ENCODE measurements at regions not wholly inside any gene's neighbourhood (a gene's known extent, or its start where the extent isn't known, plus 50 kb on each side); places are given as distances from the start of the nearest gene placed in this dataset.

- Mint-ChIP-seq H3K27ac (no peak overlapping the region), H3K9me3 (no peaks in the 10 kb centered on the region), H3K4me1 (ENCODE audit: low read depth) (peaks cover 27% of the 10 kb centered on the region), H3K36me3 (ENCODE audit: low read depth) (no peaks in the 10 kb centered on the region), H3K4me3 (no peak overlapping the region), H3K27me3 (ENCODE audit: insufficient read depth) (peaks cover 9% of the 10 kb centered on the region)
- no peak for DNase-seq
- TF ChIP-seq CTCF (IDR thresholded peaks at IDR 0.05), result no peak
Measured at GRCh38 chr7:112395411-112395810, 54.8 kb upstream of the IFRD1 start.

GRCh38 chr7:112395893-112396292 lies 54.4 kb upstream of the IFRD1 start:
- no peaks in the 10 kb centered on the region for H3K36me3 Mint-ChIP-seq (ENCODE audit: low read depth)
- H3K27ac Mint-ChIP-seq, result no peak overlapping the region
- no peak for DNase-seq
- H3K27me3 Mint-ChIP-seq (ENCODE audit: insufficient read depth), result peaks cover 7% of the 10 kb centered on the region
- no peak overlapping the region for H3K4me3 Mint-ChIP-seq
- peaks cover 29% of the 10 kb centered on the region for H3K4me1 Mint-ChIP-seq (ENCODE audit: low read depth)
- TF ChIP-seq CTCF (IDR thresholded peaks at IDR 0.05), result no peak
- H3K9me3 Mint-ChIP-seq, result no peaks in the 10 kb centered on the region

- peaks cover 16% of the 10 kb centered on the region for H3K27me3 Mint-ChIP-seq (ENCODE audit: insufficient read depth)
- H3K27ac Mint-ChIP-seq, result no peak overlapping the region
- peaks cover 20% of the 10 kb centered on the region for H3K4me1 Mint-ChIP-seq (ENCODE audit: low read depth)
- H3K9me3 Mint-ChIP-seq, result no peaks in the 10 kb centered on the region
- TF ChIP-seq CTCF (IDR thresholded peaks at IDR 0.05), result no peak
- H3K36me3 Mint-ChIP-seq (ENCODE audit: low read depth), result no peaks in the 10 kb centered on the region
- no peak overlapping the region for H3K4me3 Mint-ChIP-seq
- DNase-seq, result no peak
Measured at GRCh38 chr7:112398534-112398933, 51.7 kb upstream of the IFRD1 start.

GRCh38 chr7:112399501-112399900 lies 50.8 kb upstream of the IFRD1 start:
- no peak overlapping the region for H3K27ac Mint-ChIP-seq

GRCh38 chr7:112400141-112400540 lies 50.1 kb upstream of the IFRD1 start:
- peak; percentile 64 for DNase-seq
- Mint-ChIP-seq H3K27ac (no peak overlapping the region), H3K4me3 (no peak overlapping the region), H3K27me3 (ENCODE audit: insufficient read depth) (peaks cover 16% of the 10 kb centered on the region), H3K36me3 (ENCODE audit: low read depth) (no peaks in the 10 kb centered on the region), H3K4me1 (ENCODE audit: low read depth) (peaks cover 20% of the 10 kb centered on the region), H3K9me3 (no peaks in the 10 kb centered on the region)
- TF ChIP-seq CTCF (IDR thresholded peaks at IDR 0.05), result no peak

More at GRCh38 chr7:112399501-112399900, 50.8 kb upstream of the IFRD1 start:
- TF ChIP-seq CTCF (IDR thresholded peaks at IDR 0.05), result no peak
- H3K4me1 Mint-ChIP-seq (ENCODE audit: low read depth), result peaks cover 20% of the 10 kb centered on the region
- no peak for DNase-seq
- no peaks in the 10 kb centered on the region for H3K9me3 Mint-ChIP-seq
- no peaks in the 10 kb centered on the region for H3K36me3 Mint-ChIP-seq (ENCODE audit: low read depth)
- no peak overlapping the region for H3K4me3 Mint-ChIP-seq
- peaks cover 16% of the 10 kb centered on the region for H3K27me3 Mint-ChIP-seq (ENCODE audit: insufficient read depth)

Measured in HFFc6 (cell line).